Sigmoid colon (tissue), 6 donors: ENCODE measurements at regions not wholly inside any gene's neighbourhood (a gene's known extent, or its start where the extent isn't known, plus 50 kb on each side); places are given as distances from the start of the nearest gene placed in this dataset.

ENCODE experiments used
- DNase-seq: peaks from one replicate; pipeline ENCODE4 v3.0.0-alpha.2; 2019
- H3K27ac ChIP-seq, 4 donors: fragments of 200-600 bp; sonication (generic); one replicate each; pipeline ENCODE4 v1.5.1; 2016 to 2019; ENCODE audit warnings: mild to moderate bottlenecking in 1 of 4
- H3K27me3 ChIP-seq, 3 donors: fragments of 200-600 bp; sonication (generic); one replicate each; pipeline ENCODE4 v1.5.1; 2019; ENCODE audit warnings: mild to moderate bottlenecking in 1 of 3
- H3K36me3 ChIP-seq, 4 donors: fragments of 200-600 bp; sonication (generic); one replicate each; pipeline ENCODE4 v1.5.1; 2016 to 2019
- H3K4me1 ChIP-seq, 4 donors: fragments of 200-600 bp; sonication (generic); one replicate each; pipeline ENCODE4 v1.5.1; 2017 to 2019
- H3K4me3 ChIP-seq, 4 donors: fragments of 200-600 bp; sonication (generic); one replicate each; pipeline ENCODE4 v1.5.1; 2017 to 2019; ENCODE audit warnings: mild to moderate bottlenecking in 2 of 4, moderate library complexity in 1 of 4
- H3K9me3 ChIP-seq, 4 donors: fragments of 200-600 bp in 3 of 4; sonication (generic) in 3 of 4; one replicate each; pipeline versions ENCODE4 v1.5.1 to v1.6.1; 2013 to 2019
- CTCF ChIP-seq, 4 experiments: fragments of 450-650 bp in 3 of 4; fragments of 200-600 bp in 1 of 4; IDR thresholded peaks; one replicate each; pipeline ENCODE4 v1.5.1; 2016 to 2019; ENCODE audit warnings: antibody characterized with exemption in 4 of 4, mild to moderate bottlenecking in 3 of 4, moderate library complexity in 2 of 4
- EP300 ChIP-seq, 4 donors: sonication (generic); formaldehyde crosslinking; IDR thresholded peaks; one replicate each; pipeline ENCODE4 v1.6.1; 2017; ENCODE audit warnings: antibody characterized with exemption in 4 of 4
- POLR2A ChIP-seq, 2 donors: fragments of 450-650 bp; IDR thresholded peaks; one replicate each; pipeline ENCODE4 v1.6.1; 2016; ENCODE audit warnings: antibody characterized with exemption in 2 of 2, mild to moderate bottlenecking in 2 of 2, moderate library complexity in 2 of 2
- POLR2AphosphoS5 ChIP-seq, 4 donors: sonication (generic); formaldehyde crosslinking; IDR thresholded peaks; one replicate each; pipeline ENCODE4 v1.6.1; 2017; ENCODE audit warnings: antibody characterized with exemption in 4 of 4
- whole genome bisulfite sequencing, 2 donors: extraction: QIAGEN DNeasy Blood & Tissue Kit; methylation state at CpG; one replicate each; pipeline ENCODE4 v1.1.7; 2013; 5-methylcytosine and 5-hydroxymethylcytosine counted together
- intact Hi-C: fragments of 100-400 bp; cut with DNase I; formaldehyde crosslinking; loops from one replicate; pipeline ENCODE4 v1.15.1; 2023
- donor health status: healthy with polysubstance abuse.
- donor health status: healthy.

- Histone ChIP-seq H3K36me3 (no peaks in the 10 kb centered on the region), H3K27me3 (no peaks in the 10 kb centered on the region), H3K27ac (no peak overlapping the region), H3K9me3 (no peaks in the 10 kb centered on the region), H3K4me1 (peaks cover 0 to 5% (median 0%) of the 10 kb centered on the region in 4 donors), H3K4me3 (no peak overlapping the region)
- intact Hi-C loops: no loop called here
- DNase-seq: no peak
- WGBS, 2 donors: 16 to 37% methylated on average over 1 of the region's 1 CpG
- TF ChIP-seq CTCF (IDR thresholded peaks at IDR 0.05) (no peak), POLR2AphosphoS5 (IDR thresholded peaks at IDR 0.05) (no peak), EP300 (IDR thresholded peaks at IDR 0.05) (no peak), POLR2A (IDR thresholded peaks at IDR 0.05) (no peak)
Observed at GRCh38 chr9:17993024-17993423, 414.2 kb downstream of the SH3GL2 start.

- TF ChIP-seq POLR2A (IDR thresholded peaks at IDR 0.05): no peak
- no peak for TF ChIP-seq CTCF (IDR thresholded peaks at IDR 0.05)
- TF ChIP-seq POLR2AphosphoS5 (IDR thresholded peaks at IDR 0.05): no peak
- no peak for TF ChIP-seq EP300 (IDR thresholded peaks at IDR 0.05)
- WGBS, 2 donors: 31 to 46% methylated on average over 4 of the region's 4 CpGs
- Histone ChIP-seq H3K36me3 (no peaks in the 10 kb centered on the region), H3K27me3 (no peaks in the 10 kb centered on the region), H3K9me3 (no peaks in the 10 kb centered on the region), H3K4me3 (no peak overlapping the region), H3K4me1 (peaks cover 0 to 5% (median 0%) of the 10 kb centered on the region in 4 donors), H3K27ac (peak overlapping the region in 1 of 4 donors; percentile 66)
- intact Hi-C loops: no loop called here
- DNase-seq: no peak
Observed at GRCh38 chr9:17994695-17995425, 416.0 kb downstream of the SH3GL2 start.

DNA sequence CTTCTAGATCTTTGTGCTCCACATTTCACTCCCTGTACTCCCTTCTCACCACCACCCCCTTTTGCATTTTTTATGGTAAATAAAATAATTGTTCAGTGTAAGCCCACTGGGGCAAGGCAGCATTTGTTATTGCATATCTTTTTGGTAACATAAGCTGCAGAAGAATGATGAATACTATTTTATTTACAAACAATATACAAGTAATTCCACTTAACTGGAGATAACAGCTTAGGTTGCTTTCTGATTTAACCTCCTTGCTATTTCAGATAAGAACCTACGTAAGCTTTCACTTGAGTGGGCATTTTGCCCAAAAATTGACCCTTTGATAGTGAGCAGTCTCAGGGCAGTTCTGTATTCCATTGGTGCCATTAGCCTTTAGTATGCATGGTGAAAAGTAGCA, 417.9 kb downstream of the SH3GL2 start:
- Histone ChIP-seq H3K4me1 (peaks cover 0 to 5% (median 0%) of the 10 kb centered on the region in 4 donors), H3K27ac (no peak overlapping the region), H3K9me3 (no peaks in the 10 kb centered on the region), H3K36me3 (no peaks in the 10 kb centered on the region), H3K4me3 (no peak overlapping the region), H3K27me3 (no peaks in the 10 kb centered on the region)
- no peak for DNase-seq
- 38 to 68% methylated on average over 1 of the region's 1 CpG for WGBS, 2 donors
- TF ChIP-seq EP300 (IDR thresholded peaks at IDR 0.05) (no peak), POLR2A (IDR thresholded peaks at IDR 0.05) (no peak), CTCF (IDR thresholded peaks at IDR 0.05) (no peak), POLR2AphosphoS5 (IDR thresholded peaks at IDR 0.05) (no peak)
- intact Hi-C loops: no loop called here

GRCh38 chr9:18002718-18003438, 424.0 kb downstream of the SH3GL2 start:
- no peak overlapping the region for H3K4me3 ChIP-seq
- peak; percentile 34 for DNase-seq
- H3K27ac ChIP-seq: no peak overlapping the region
- H3K36me3 ChIP-seq: no peaks in the 10 kb centered on the region
- TF ChIP-seq POLR2A (IDR thresholded peaks at IDR 0.05): no peak
- TF ChIP-seq POLR2AphosphoS5 (IDR thresholded peaks at IDR 0.05): no peak
- TF ChIP-seq CTCF (IDR thresholded peaks at IDR 0.05): no peak
- no peak for TF ChIP-seq EP300 (IDR thresholded peaks at IDR 0.05)
- H3K9me3 ChIP-seq: no peaks in the 10 kb centered on the region
- WGBS, 2 donors: 70 to 81% methylated on average over 4 of the region's 4 CpGs
- H3K4me1 ChIP-seq: no peaks in the 10 kb centered on the region
- no peaks in the 10 kb centered on the region for H3K27me3 ChIP-seq
- intact Hi-C loops: no loop called here
